Panc1 (cell line): ENCODE measurements at regions not wholly inside any gene's neighbourhood (a gene's known extent, or its start where the extent isn't known, plus 50 kb on each side); places are given as distances from the start of the nearest gene placed in this dataset.

Source experiments
- ATAC-seq: fragments of 200-7000 bp; cut with Tn5 transposase; 2 replicates; pipeline ENCODE4 v1.9.1; 2020; ENCODE audit warnings: mild to moderate bottlenecking, moderate library complexity
- BruUV-seq: library from RNA; stranded (reverse); fragments of 400-500 nt; replicated peaks from 2 replicates; lab custom pipeline; 2021; lab: Mats Ljungman, UMichigan
- CTCF ChIA-PET: fragments of 300-600 bp; sonication (Branson Sonifier 250); formaldehyde crosslinking; loops from one replicate; lab custom pipeline; 2022; ENCODE audit warnings: antibody characterized with exemption; lab: Charles Lee
- POLR2A ChIA-PET: fragments of 300-600 bp; sonication (Branson Sonifier 250); formaldehyde crosslinking; loops from one replicate; lab custom pipeline; 2022; ENCODE audit warnings: antibody characterized with exemption; lab: Charles Lee
- DNase-seq: peaks from one replicate; pipeline ENCODE4 v3.0.0-alpha.2; 2010; ENCODE audit warnings: low read depth, low spot score
- H3K27ac ChIP-seq: 2 replicates; pipeline ENCODE4 v1.5.1; 2011; ENCODE audit warnings: mild to moderate bottlenecking, low read length, inconsistent platforms
- H3K27me3 ChIP-seq: fragments of 200-500 bp; sonication (Bioruptor generic); 2 replicates; pipeline ENCODE4 v1.6.0; 2014; ENCODE audit warnings: low read length, inconsistent platforms; ENCODE audit not compliant: control insufficient read depth, insufficient read depth
- H3K36me3 ChIP-seq: fragments of 200-500 bp; sonication (Bioruptor generic); 2 replicates; pipeline ENCODE4 v1.5.1; 2014; ENCODE audit warnings: inconsistent platforms, mild to moderate bottlenecking, low read length, moderate library complexity; ENCODE audit not compliant: control insufficient read depth, insufficient read depth
- H3K4me1 ChIP-seq: 2 replicates; pipeline ENCODE4 v1.5.1; 2011; ENCODE audit warnings: inconsistent platforms, mild to moderate bottlenecking, low read length, moderate library complexity; ENCODE audit not compliant: control insufficient read depth, insufficient read depth
- H3K4me3 ChIP-seq, 2 experiments: 2 replicates each; pipeline ENCODE4 v1.5.1; 2011 to 2012; ENCODE audit warnings: low read depth in 2 of 2, low read length in 2 of 2, mild to moderate bottlenecking in 2 of 2, inconsistent platforms in 1 of 2, moderate library complexity in 1 of 2
- H3K9me3 ChIP-seq: fragments of 200-500 bp; sonication (Bioruptor generic); 2 replicates; pipeline ENCODE4 v1.5.1; 2014; ENCODE audit warnings: low read depth, mild to moderate bottlenecking, inconsistent platforms, low read length, moderate library complexity; ENCODE audit not compliant: control insufficient read depth, insufficient read depth
- POLR2AphosphoS5 ChIP-seq: IDR thresholded peaks from 2 replicates; pipeline ENCODE4 v1.6.1; 2012; ENCODE audit warnings: mild to moderate bottlenecking, low read depth, low read length, moderate library complexity
- REST ChIP-seq, 2 experiments: IDR thresholded peaks; 2 replicates each; pipeline ENCODE4 v1.6.1; 2011 to 2012; ENCODE audit warnings: low read depth in 2 of 2, control low read depth in 1 of 2, low read length in 1 of 2, mild to moderate bottlenecking in 1 of 2, moderate library complexity in 1 of 2; ENCODE audit not compliant: insufficient read depth in 1 of 2
- SIN3A ChIP-seq: IDR thresholded peaks from 2 replicates; pipeline ENCODE4 v1.6.1; 2012; ENCODE audit warnings: low read depth, mild to moderate bottlenecking, low read length, moderate library complexity, borderline replicate concordance; ENCODE audit not compliant: insufficient read depth
- TCF7L2 ChIP-seq: IDR thresholded peaks from 2 replicates; pipeline ENCODE4 v1.6.1; 2011; ENCODE audit warnings: mild to moderate bottlenecking, low read depth, low read length, inconsistent platforms
- in situ Hi-C: cut with HindIII; loops from 2 replicates; pipeline ENCODE4 v1.10.0; 2016; ENCODE audit warnings: low sequenced_read_pairs, low pct_unique_long_range_greater_than_20kb
- intact Hi-C: fragments of 100-400 bp; cut with micrococcal nuclease; formaldehyde crosslinking; loops from one replicate; pipeline ENCODE4 v1.10.0; 2022; ENCODE audit not compliant: unreplicated experiment
- TF ChIP-seq, protein P1 (sequence below): fragments of 450-650 bp; IDR thresholded peaks from 2 replicates; pipeline ENCODE4 v1.5.1; 2017; ENCODE audit warnings: mild to moderate bottlenecking

- no peaks in the 10 kb centered on the region for H3K9me3 ChIP-seq
- no peaks in the 10 kb centered on the region for H3K4me1 ChIP-seq
- ChIA-PET POLR2A (no interaction called here), CTCF (no interaction called here)
- ATAC-seq (no peak), DNase-seq (no peak)
- no peaks in the 10 kb centered on the region for H3K36me3 ChIP-seq
- no peak overlapping the region for H3K4me3 ChIP-seq
- H3K27ac ChIP-seq, result no peak overlapping the region
- intact Hi-C loops (no loop called here), in situ Hi-C loops (no loop called here)
- H3K27me3 ChIP-seq, result no peaks in the 10 kb centered on the region
- BruUV-seq, result no TSS peak
- TF ChIP-seq REST (IDR thresholded peaks at IDR 0.05; ENCODE audit: insufficient read depth in 1 of 2, low read depth in 2 of 2, low read length in 1 of 2), result no peak
- TF ChIP-seq, protein P1, sequence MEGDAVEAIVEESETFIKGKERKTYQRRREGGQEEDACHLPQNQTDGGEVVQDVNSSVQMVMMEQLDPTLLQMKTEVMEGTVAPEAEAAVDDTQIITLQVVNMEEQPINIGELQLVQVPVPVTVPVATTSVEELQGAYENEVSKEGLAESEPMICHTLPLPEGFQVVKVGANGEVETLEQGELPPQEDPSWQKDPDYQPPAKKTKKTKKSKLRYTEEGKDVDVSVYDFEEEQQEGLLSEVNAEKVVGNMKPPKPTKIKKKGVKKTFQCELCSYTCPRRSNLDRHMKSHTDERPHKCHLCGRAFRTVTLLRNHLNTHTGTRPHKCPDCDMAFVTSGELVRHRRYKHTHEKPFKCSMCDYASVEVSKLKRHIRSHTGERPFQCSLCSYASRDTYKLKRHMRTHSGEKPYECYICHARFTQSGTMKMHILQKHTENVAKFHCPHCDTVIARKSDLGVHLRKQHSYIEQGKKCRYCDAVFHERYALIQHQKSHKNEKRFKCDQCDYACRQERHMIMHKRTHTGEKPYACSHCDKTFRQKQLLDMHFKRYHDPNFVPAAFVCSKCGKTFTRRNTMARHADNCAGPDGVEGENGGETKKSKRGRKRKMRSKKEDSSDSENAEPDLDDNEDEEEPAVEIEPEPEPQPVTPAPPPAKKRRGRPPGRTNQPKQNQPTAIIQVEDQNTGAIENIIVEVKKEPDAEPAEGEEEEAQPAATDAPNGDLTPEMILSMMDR, result no peak
- no peak for TF ChIP-seq POLR2AphosphoS5
- TF ChIP-seq TCF7L2, result no peak
- TF ChIP-seq SIN3A, result no peak
These were observed 129.8 kb downstream of the UGT8 start for GRCh38 chr4:114728426-114728825.

- BruUV-seq, result no TSS peak
- no peaks in the 10 kb centered on the region for H3K36me3 ChIP-seq
- no peak for ATAC-seq
These were observed 130.6 kb downstream of the UGT8 start for GRCh38 chr4:114729068-114729738.

More at GRCh38 chr4:114729068-114729738, 130.6 kb downstream of the UGT8 start:
- POLR2A ChIA-PET, result no interaction called here
- no peak for DNase-seq
- no peak overlapping the region for H3K4me3 ChIP-seq
- in situ Hi-C loops, result no loop called here
- no peaks in the 10 kb centered on the region for H3K4me1 ChIP-seq
- no peak for TF ChIP-seq REST (IDR thresholded peaks at IDR 0.05; ENCODE audit: insufficient read depth in 1 of 2, low read depth in 2 of 2, low read length in 1 of 2)
- TF ChIP-seq POLR2AphosphoS5, result no peak
- TF ChIP-seq, protein P1, result no peak
- TF ChIP-seq SIN3A, result no peak
- no peak for TF ChIP-seq TCF7L2
- CTCF ChIA-PET, result interaction anchor here (0.6 kb wide), 1 partner anchor 30 kb away, joined by 5 read pairs; no protein-coding TSS in a partner anchor
- no peak overlapping the region for H3K27ac ChIP-seq
- intact Hi-C loops, result no loop called here
- no peaks in the 10 kb centered on the region for H3K27me3 ChIP-seq
- H3K9me3 ChIP-seq, result no peaks in the 10 kb centered on the region
